ENCODE measurements at regions not wholly inside any gene's neighbourhood (a gene's known extent, or its start where the extent isn't known, plus 50 kb on each side); places are given as distances from the start of the nearest gene placed in this dataset.
"Not testable (repeated sequence)": the region's sequence is repeated elsewhere in the genome, so short reads cannot be mapped to it uniquely, and the experiment has no call there.

GRCh38 chr9:78172610-78173009 lies 63.3 kb upstream of the CEP78 start:
- DNase-seq = not testable (repeated sequence)

- DNase-seq = no peak
Measured at GRCh38 chr9:78171651-78172050, 64.2 kb upstream of the CEP78 start.

- DNase-seq = no peak
Measured at GRCh38 chr9:78169125-78169524, 66.8 kb upstream of the CEP78 start.

- no peak for DNase-seq
Measured at GRCh38 chr9:78167356-78167755, 68.5 kb upstream of the CEP78 start.

GRCh38 chr9:78163834-78164233 lies 72.0 kb upstream of the CEP78 start:
- no peak for DNase-seq

GRCh38 chr9:78158286-78158685 lies 77.6 kb upstream of the CEP78 start:
- DNase-seq = no peak

- no peak for DNase-seq
Measured at GRCh38 chr9:78150983-78151356, 84.9 kb upstream of the CEP78 start.

GRCh38 chr9:78150312-78150982 lies 85.4 kb upstream of the CEP78 start:
- no peak for DNase-seq

- no peak for DNase-seq
Measured at GRCh38 chr9:78149702-78150291, 86.1 kb upstream of the CEP78 start.

- DNase-seq = no peak
Measured at GRCh38 chr9:78146241-78146640, 89.6 kb upstream of the CEP78 start.

- DNase-seq = peak; percentile 44 to 57
Measured at GRCh38 chr9:78144663-78145377, 91.1 kb upstream of the CEP78 start.

GRCh38 chr9:78144008-78144381 lies 91.9 kb upstream of the CEP78 start:
- DNase-seq = no peak

- DNase-seq = no peak
Measured at GRCh38 chr9:78143281-78144007, 92.4 kb upstream of the CEP78 start.

GRCh38 chr9:78142264-78142663 lies 93.6 kb upstream of the CEP78 start:
- DNase-seq = not testable (repeated sequence)

- no peak for DNase-seq
Measured at GRCh38 chr9:78133751-78134150, 102.1 kb upstream of the CEP78 start.

- DNase-seq = peak; percentile 19 to 24
Measured at GRCh38 chr9:78132701-78133058, 101.1 kb upstream of the GNAQ start.

GRCh38 chr9:78131969-78132700 lies 100.5 kb upstream of the GNAQ start:
- DNase-seq = no peak

- no peak for DNase-seq
Measured at GRCh38 chr9:78130853-78131252, 99.2 kb upstream of the GNAQ start.

- DNase-seq = peak; percentile 24 to 27
Measured at GRCh38 chr9:78130004-78130403, 98.4 kb upstream of the GNAQ start.

- DNase-seq = no peak
Measured at GRCh38 chr9:78127279-78128225, 95.9 kb upstream of the GNAQ start.

GRCh38 chr9:78123808-78124207 lies 92.2 kb upstream of the GNAQ start:
- DNase-seq = no peak

- DNase-seq = no peak
Measured at GRCh38 chr9:78122631-78123030, 91.0 kb upstream of the GNAQ start.
